Sigmoid colon (tissue), 4 donors: ENCODE measurements at regions not wholly inside any gene's neighbourhood (a gene's known extent, or its start where the extent isn't known, plus 50 kb on each side); places are given as distances from the start of the nearest gene placed in this dataset.

Source experiments
- CTCF ChIP-seq, 4 experiments: fragments of 450-650 bp in 3 of 4; fragments of 200-600 bp in 1 of 4; IDR thresholded peaks; one replicate each; pipeline ENCODE4 v1.5.1; 2016 to 2019; ENCODE audit warnings: antibody characterized with exemption in 4 of 4, mild to moderate bottlenecking in 3 of 4, moderate library complexity in 2 of 4
- EP300 ChIP-seq, 4 donors: sonication (generic); formaldehyde crosslinking; IDR thresholded peaks; one replicate each; pipeline ENCODE4 v1.6.1; 2017; ENCODE audit warnings: antibody characterized with exemption in 4 of 4
- POLR2A ChIP-seq, 2 donors: fragments of 450-650 bp; IDR thresholded peaks; one replicate each; pipeline ENCODE4 v1.6.1; 2016; ENCODE audit warnings: antibody characterized with exemption in 2 of 2, mild to moderate bottlenecking in 2 of 2, moderate library complexity in 2 of 2
- POLR2AphosphoS5 ChIP-seq, 4 donors: sonication (generic); formaldehyde crosslinking; IDR thresholded peaks; one replicate each; pipeline ENCODE4 v1.6.1; 2017; ENCODE audit warnings: antibody characterized with exemption in 4 of 4

- no peak for TF ChIP-seq CTCF (IDR thresholded peaks at IDR 0.05)
- no peak for TF ChIP-seq POLR2A (IDR thresholded peaks at IDR 0.05)
- TF ChIP-seq EP300 (IDR thresholded peaks at IDR 0.05) = no peak
- TF ChIP-seq POLR2AphosphoS5 (IDR thresholded peaks at IDR 0.05) = no peak
Measured at GRCh38 chr12:11959117-11959823, 111.5 kb upstream of the BCL2L14 start.
